ENCODE measurements at regions not wholly inside any gene's neighbourhood (a gene's known extent, or its start where the extent isn't known, plus 50 kb on each side); places are given as distances from the start of the nearest gene placed in this dataset.

- in situ Hi-C loops (cut with HindIII; ENCODE audit: low pct_unique_long_range_greater_than_20kb, low sequenced_read_pairs), result no loop called here
- intact Hi-C loops (cut with micrococcal nuclease; ENCODE audit: unreplicated experiment), result no loop called here
- Histone ChIP-seq H3K27me3 (ENCODE audit: control insufficient read depth, insufficient read depth, low read length) (no peaks in the 10 kb centered on the region), H3K4me3 (ENCODE audit: low read depth in 2 of 2, low read length in 2 of 2) (no peak overlapping the region), H3K36me3 (ENCODE audit: control insufficient read depth, insufficient read depth, low read length) (no peaks in the 10 kb centered on the region), H3K9me3 (ENCODE audit: control insufficient read depth, insufficient read depth, low read depth, low read length) (peaks cover 7% of the 10 kb centered on the region; the same call in 1 of the 2 replicates), H3K4me1 (ENCODE audit: control insufficient read depth, insufficient read depth, low read length) (no peaks in the 10 kb centered on the region), H3K27ac (ENCODE audit: low read length) (no peak overlapping the region)
- POLR2A ChIA-PET, result no interaction called here
- no peak for ATAC-seq
- BruUV-seq (replicated peaks), result no TSS peak
- CTCF ChIA-PET, result no interaction called here
- no peak for DNase-seq (ENCODE audit: low read depth, low spot score)
- TF ChIP-seq TCF7L2 (IDR thresholded peaks at IDR 0.05; ENCODE audit: low read depth, low read length), result no peak
- TF ChIP-seq, protein P1, sequence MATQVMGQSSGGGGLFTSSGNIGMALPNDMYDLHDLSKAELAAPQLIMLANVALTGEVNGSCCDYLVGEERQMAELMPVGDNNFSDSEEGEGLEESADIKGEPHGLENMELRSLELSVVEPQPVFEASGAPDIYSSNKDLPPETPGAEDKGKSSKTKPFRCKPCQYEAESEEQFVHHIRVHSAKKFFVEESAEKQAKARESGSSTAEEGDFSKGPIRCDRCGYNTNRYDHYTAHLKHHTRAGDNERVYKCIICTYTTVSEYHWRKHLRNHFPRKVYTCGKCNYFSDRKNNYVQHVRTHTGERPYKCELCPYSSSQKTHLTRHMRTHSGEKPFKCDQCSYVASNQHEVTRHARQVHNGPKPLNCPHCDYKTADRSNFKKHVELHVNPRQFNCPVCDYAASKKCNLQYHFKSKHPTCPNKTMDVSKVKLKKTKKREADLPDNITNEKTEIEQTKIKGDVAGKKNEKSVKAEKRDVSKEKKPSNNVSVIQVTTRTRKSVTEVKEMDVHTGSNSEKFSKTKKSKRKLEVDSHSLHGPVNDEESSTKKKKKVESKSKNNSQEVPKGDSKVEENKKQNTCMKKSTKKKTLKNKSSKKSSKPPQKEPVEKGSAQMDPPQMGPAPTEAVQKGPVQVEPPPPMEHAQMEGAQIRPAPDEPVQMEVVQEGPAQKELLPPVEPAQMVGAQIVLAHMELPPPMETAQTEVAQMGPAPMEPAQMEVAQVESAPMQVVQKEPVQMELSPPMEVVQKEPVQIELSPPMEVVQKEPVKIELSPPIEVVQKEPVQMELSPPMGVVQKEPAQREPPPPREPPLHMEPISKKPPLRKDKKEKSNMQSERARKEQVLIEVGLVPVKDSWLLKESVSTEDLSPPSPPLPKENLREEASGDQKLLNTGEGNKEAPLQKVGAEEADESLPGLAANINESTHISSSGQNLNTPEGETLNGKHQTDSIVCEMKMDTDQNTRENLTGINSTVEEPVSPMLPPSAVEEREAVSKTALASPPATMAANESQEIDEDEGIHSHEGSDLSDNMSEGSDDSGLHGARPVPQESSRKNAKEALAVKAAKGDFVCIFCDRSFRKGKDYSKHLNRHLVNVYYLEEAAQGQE (IDR thresholded peaks at IDR 0.05; ENCODE audit: insufficient read depth in 1 of 2, low read depth in 2 of 2, low read length in 1 of 2), result no peak
- TF ChIP-seq SIN3A (IDR thresholded peaks at IDR 0.05; ENCODE audit: borderline replicate concordance, insufficient read depth, low read depth, low read length), result no peak
- TF ChIP-seq CTCF (IDR thresholded peaks at IDR 0.05), result no peak
- no peak for TF ChIP-seq POLR2AphosphoS5 (IDR thresholded peaks at IDR 0.05; ENCODE audit: low read depth, low read length)
These were observed 193.6 kb upstream of the STARD13 start for GRCh38 chr13:33479105-33479504.

- Histone ChIP-seq H3K9me3 (ENCODE audit: control insufficient read depth, insufficient read depth, low read depth, low read length) (peaks cover 7% of the 10 kb centered on the region; the same call in 1 of the 2 replicates), H3K4me3 (ENCODE audit: low read depth in 2 of 2, low read length in 2 of 2) (no peak overlapping the region), H3K27ac (ENCODE audit: low read length) (no peak overlapping the region), H3K27me3 (ENCODE audit: control insufficient read depth, insufficient read depth, low read length) (no peaks in the 10 kb centered on the region), H3K4me1 (ENCODE audit: control insufficient read depth, insufficient read depth, low read length) (no peaks in the 10 kb centered on the region), H3K36me3 (ENCODE audit: control insufficient read depth, insufficient read depth, low read length) (no peaks in the 10 kb centered on the region)
- in situ Hi-C loops (cut with HindIII; ENCODE audit: low pct_unique_long_range_greater_than_20kb, low sequenced_read_pairs) (no loop called here), intact Hi-C loops (cut with micrococcal nuclease; ENCODE audit: unreplicated experiment) (no loop called here)
- CTCF ChIA-PET, result no interaction called here
- TF ChIP-seq POLR2AphosphoS5 (IDR thresholded peaks at IDR 0.05; ENCODE audit: low read depth, low read length), result no peak
- no peak for TF ChIP-seq TCF7L2 (IDR thresholded peaks at IDR 0.05; ENCODE audit: low read depth, low read length)
- TF ChIP-seq CTCF (IDR thresholded peaks at IDR 0.05), result no peak
- TF ChIP-seq SIN3A (IDR thresholded peaks at IDR 0.05; ENCODE audit: borderline replicate concordance, insufficient read depth, low read depth, low read length), result no peak
- TF ChIP-seq, protein P1 (IDR thresholded peaks at IDR 0.05; ENCODE audit: insufficient read depth in 1 of 2, low read depth in 2 of 2, low read length in 1 of 2), result no peak
- ATAC-seq (no peak), DNase-seq (ENCODE audit: low read depth, low spot score) (no peak)
- POLR2A ChIA-PET, result no interaction called here
- BruUV-seq (replicated peaks), result no TSS peak
These were observed 195.0 kb upstream of the STARD13 start for GRCh38 chr13:33480561-33480960.

All from Panc1 (cell line).